Activated B cell treated with CpG ODN at 0.5 μM for 24 hours (primary cell): ENCODE measurements at regions not wholly inside any gene's neighbourhood (a gene's known extent, or its start where the extent isn't known, plus 50 kb on each side); places are given as distances from the start of the nearest gene placed in this dataset.

Experiments used
- ATAC-seq: fragments of 200-7000 bp; cut with Tn5 transposase; one replicate; pipeline ENCODE4 v1.10.0; 2021; ENCODE audit warnings: low read depth, mild to moderate bottlenecking, moderate library complexity
- CTCF ChIA-PET: fragments of 350-600 bp; sonication (Branson Sonifier 250); formaldehyde crosslinking; loops from one replicate; lab custom pipeline; 2021; ENCODE audit warnings: antibody characterized with exemption; lab: Charles Lee
- POLR2A ChIA-PET: fragments of 350-600 bp; sonication (Branson Sonifier 250); formaldehyde crosslinking; loops from one replicate; lab custom pipeline; 2021; ENCODE audit warnings: antibody characterized with exemption; lab: Charles Lee
- DNase-seq: peaks from one replicate; pipeline ENCODE4 v3.0.0; 2022
- H3K27ac Mint-ChIP-seq: one replicate; pipeline ENCODE4 v1.8.0; 2020; ENCODE audit warnings: mixed read lengths
- H3K27me3 Mint-ChIP-seq: one replicate; pipeline ENCODE4 v1.8.0; 2021; ENCODE audit warnings: mixed read lengths
- H3K36me3 Mint-ChIP-seq: one replicate; pipeline ENCODE4 v1.8.0; 2021; ENCODE audit warnings: low read depth, mixed read lengths
- H3K4me1 Mint-ChIP-seq: one replicate; pipeline ENCODE4 v1.8.0; 2021; ENCODE audit warnings: mixed read lengths
- H3K4me3 Mint-ChIP-seq: one replicate; pipeline ENCODE4 v1.8.0; 2020; ENCODE audit warnings: mild to moderate bottlenecking, mixed read lengths
- H3K9me3 Mint-ChIP-seq: one replicate; pipeline ENCODE4 v1.8.0; 2020; ENCODE audit warnings: mixed read lengths
- CTCF ChIP-seq: fragments of 200-600 bp; IDR thresholded peaks from one replicate; pipeline ENCODE4 v1.8.0; 2022; ENCODE audit warnings: antibody characterized with exemption, mild to moderate bottlenecking
- intact Hi-C: fragments of 100-400 bp; cut with micrococcal nuclease; formaldehyde crosslinking; loops from one replicate; pipeline ENCODE4 v1.15.1; 2024

DNA sequence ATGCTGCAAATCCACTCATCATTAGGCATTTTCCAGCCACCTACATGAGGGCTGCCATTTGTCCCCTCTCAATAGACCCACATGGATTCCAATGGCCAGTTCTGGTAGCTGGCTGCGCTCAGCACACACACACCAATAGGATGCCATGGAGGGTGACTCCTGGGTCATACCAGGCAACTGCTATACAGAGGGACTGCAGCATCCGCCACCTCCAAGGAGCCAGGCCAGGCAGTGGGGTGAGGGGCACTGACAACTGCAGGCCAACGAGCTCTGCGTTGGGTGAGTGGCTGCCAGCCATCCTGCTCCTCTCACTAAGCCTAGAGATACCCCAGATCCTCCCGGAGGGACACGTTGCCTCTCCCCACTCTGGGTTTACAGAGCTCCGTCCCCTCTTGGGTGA, 118.8 kb upstream of the NANOS1 start:
- no peaks in the 10 kb centered on the region for H3K9me3 Mint-ChIP-seq
- no peaks in the 10 kb centered on the region for H3K36me3 Mint-ChIP-seq
- ChIA-PET CTCF (no interaction called here), POLR2A (no interaction called here)
- peaks cover 6% of the 10 kb centered on the region for H3K27me3 Mint-ChIP-seq
- intact Hi-C loops = no loop called here
- DNase-seq (no peak), ATAC-seq (no peak)
- H3K27ac Mint-ChIP-seq = no peak overlapping the region
- H3K4me3 Mint-ChIP-seq = no peak overlapping the region
- H3K4me1 Mint-ChIP-seq = no peaks in the 10 kb centered on the region
- no peak for TF ChIP-seq CTCF

DNA sequence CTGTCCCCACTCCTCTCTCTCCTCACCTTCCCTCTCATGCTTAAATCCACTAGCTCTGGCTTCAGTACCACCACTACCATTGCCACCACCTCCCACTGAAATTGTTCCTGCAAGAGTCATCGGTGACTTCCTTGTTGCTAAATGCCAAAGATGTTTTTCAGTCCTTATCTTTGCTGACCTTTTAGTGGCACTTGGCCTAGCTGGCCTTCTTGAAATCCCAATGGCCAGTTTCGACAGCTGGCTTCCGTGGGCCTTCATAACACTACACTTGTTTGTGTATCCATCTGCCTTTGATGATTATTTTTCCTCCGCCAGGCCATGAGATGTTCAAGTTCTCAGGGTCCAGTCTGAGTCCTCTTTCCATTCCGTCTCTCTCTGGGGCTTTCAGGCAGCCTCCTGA, 118.2 kb upstream of the NANOS1 start:
- no peaks in the 10 kb centered on the region for H3K36me3 Mint-ChIP-seq

DNA sequence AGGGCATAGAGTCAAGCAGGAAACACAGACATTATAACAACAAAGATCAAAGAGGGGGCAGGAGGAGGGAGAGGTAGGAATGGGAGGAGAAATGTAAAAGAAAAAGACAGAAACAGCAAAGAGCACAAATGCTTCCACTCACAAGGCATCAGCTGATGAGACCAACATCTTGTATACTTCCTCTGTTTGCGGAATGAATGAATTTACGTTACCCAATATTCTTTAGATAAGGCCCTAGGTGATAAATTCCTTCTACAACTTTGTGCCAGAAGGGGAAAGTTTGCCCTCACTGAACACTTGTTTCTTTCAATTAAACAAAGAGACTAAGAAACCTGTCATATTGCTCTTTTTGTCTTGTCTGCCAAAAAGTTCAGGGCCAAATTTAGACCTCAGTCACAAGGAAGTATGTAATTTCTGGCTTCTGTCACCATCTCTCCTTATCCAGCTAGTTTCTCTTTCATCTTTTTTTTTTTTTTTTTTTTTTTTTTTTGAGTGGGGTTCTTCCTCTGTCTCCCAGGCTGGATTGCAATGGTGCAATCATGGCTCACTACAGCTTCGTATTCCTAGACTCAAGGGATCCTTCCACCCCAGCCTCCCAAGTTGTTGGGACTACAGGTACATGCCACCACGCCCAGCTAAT, 116.4 kb upstream of the NANOS1 start:
- no peak overlapping the region for H3K4me3 Mint-ChIP-seq
- peaks cover 6% of the 10 kb centered on the region for H3K27me3 Mint-ChIP-seq
- H3K36me3 Mint-ChIP-seq = no peaks in the 10 kb centered on the region
- ChIA-PET POLR2A (no interaction called here), CTCF (no interaction called here)
- no peak for DNase-seq
- intact Hi-C loops = no loop called here
- no peak overlapping the region for H3K27ac Mint-ChIP-seq
- H3K9me3 Mint-ChIP-seq = no peaks in the 10 kb centered on the region
- no peak for TF ChIP-seq CTCF
- H3K4me1 Mint-ChIP-seq = no peaks in the 10 kb centered on the region
- no peak for ATAC-seq

More for the DNA sequence above, 118.2 kb upstream of the NANOS1 start:
- Mint-ChIP-seq H3K4me1 (no peaks in the 10 kb centered on the region), H3K27ac (no peak overlapping the region), H3K9me3 (no peaks in the 10 kb centered on the region), H3K27me3 (peaks cover 6% of the 10 kb centered on the region), H3K4me3 (no peak overlapping the region)
- intact Hi-C loops = no loop called here
- ChIA-PET CTCF (no interaction called here), POLR2A (no interaction called here)
- DNase-seq = no peak
- no peak for ATAC-seq
- no peak for TF ChIP-seq CTCF

DNA sequence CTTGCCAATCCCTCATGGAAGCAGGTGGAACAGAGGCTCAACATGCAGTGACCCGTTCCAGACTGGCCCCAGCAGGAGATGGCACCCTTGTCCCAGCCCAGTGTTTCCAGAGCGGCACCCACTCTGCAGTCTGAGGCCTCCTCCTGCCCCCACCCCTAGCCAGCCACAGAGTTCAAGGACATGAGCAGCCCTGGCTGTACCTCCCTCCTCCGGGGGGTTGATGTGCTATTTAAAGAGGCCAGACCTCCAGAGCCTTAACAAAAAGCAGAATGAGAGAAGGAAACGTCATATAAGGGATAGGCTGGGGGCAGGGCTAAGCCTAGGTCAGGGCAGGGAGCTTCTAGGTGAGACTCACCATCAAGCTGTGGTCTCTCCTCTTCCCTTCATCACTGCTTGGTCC, 115.7 kb upstream of the NANOS1 start:
- H3K36me3 Mint-ChIP-seq = no peaks in the 10 kb centered on the region
- H3K4me1 Mint-ChIP-seq = no peaks in the 10 kb centered on the region
- POLR2A ChIA-PET = no interaction called here
- H3K27ac Mint-ChIP-seq = no peak overlapping the region
- CTCF ChIA-PET = no interaction called here
- intact Hi-C loops = no loop called here
- ATAC-seq (no peak), DNase-seq (no peak)
- TF ChIP-seq CTCF = no peak
- H3K27me3 Mint-ChIP-seq = peaks cover 6% of the 10 kb centered on the region
- H3K9me3 Mint-ChIP-seq = no peaks in the 10 kb centered on the region
- no peak overlapping the region for H3K4me3 Mint-ChIP-seq

DNA sequence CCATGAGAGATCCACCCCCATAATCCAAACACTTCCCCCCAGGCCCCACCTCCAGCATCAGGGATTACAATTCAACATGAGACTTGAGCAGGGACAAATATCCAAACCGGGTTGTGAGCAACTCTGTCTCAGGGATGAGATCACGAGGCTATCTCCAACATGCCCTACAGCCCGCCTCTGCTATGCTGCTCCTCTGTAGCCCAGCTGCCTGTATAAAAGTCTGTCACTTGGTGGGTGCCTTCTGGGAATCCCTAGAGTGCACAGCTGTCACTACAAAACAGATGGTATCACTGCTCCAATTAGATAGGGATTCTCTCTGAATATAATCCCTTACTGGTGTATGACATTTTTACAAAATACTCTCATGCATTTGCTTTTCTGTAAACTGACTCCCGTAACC, 114.9 kb upstream of the NANOS1 start:
- intact Hi-C loops = no loop called here
- peaks cover 6% of the 10 kb centered on the region for H3K27me3 Mint-ChIP-seq
- ChIA-PET CTCF (no interaction called here), POLR2A (no interaction called here)
- no peak for ATAC-seq
- H3K36me3 Mint-ChIP-seq = no peaks in the 10 kb centered on the region
- no peak for DNase-seq
- H3K4me3 Mint-ChIP-seq = no peak overlapping the region
- no peaks in the 10 kb centered on the region for H3K9me3 Mint-ChIP-seq
- no peaks in the 10 kb centered on the region for H3K4me1 Mint-ChIP-seq
- H3K27ac Mint-ChIP-seq = no peak overlapping the region
- no peak for TF ChIP-seq CTCF
